Trophoblast cell (in vitro differentiated cells and primary cell): ENCODE measurements at regions not wholly inside any gene's neighbourhood (a gene's known extent, or its start where the extent isn't known, plus 50 kb on each side); places are given as distances from the start of the nearest gene placed in this dataset.

Experiments
- DNase-seq, 2 donors: peaks; one replicate each; pipeline ENCODE4 v3.0.0-alpha.2; 2016
- H2AFZ ChIP-seq: 2 replicates; pipeline ENCODE4 v1.6.1; 2013; ENCODE audit warnings: low read length, moderate library complexity, mild to moderate bottlenecking; ENCODE audit not compliant: insufficient read depth, poor library complexity
- H2AK5ac ChIP-seq: 2 replicates; pipeline ENCODE4 v1.6.1; 2013; ENCODE audit warnings: mild to moderate bottlenecking, low read length
- H2BK120ac ChIP-seq: 2 replicates; pipeline ENCODE4 v1.6.1; 2013; ENCODE audit warnings: low read length, mild to moderate bottlenecking, moderate library complexity; ENCODE audit not compliant: insufficient read depth, poor library complexity
- H2BK12ac ChIP-seq: 2 replicates; pipeline ENCODE4 v1.6.1; 2013; ENCODE audit warnings: mild to moderate bottlenecking, low read length, moderate library complexity
- H2BK5ac ChIP-seq: 2 replicates; pipeline ENCODE4 v1.6.1; 2013; ENCODE audit warnings: low read length, low read depth, moderate library complexity, mild to moderate bottlenecking; ENCODE audit not compliant: poor library complexity
- H3K14ac ChIP-seq: 2 replicates; pipeline ENCODE4 v1.6.1; 2013; ENCODE audit warnings: mild to moderate bottlenecking, low read length
- H3K18ac ChIP-seq: 2 replicates; pipeline ENCODE4 v1.6.1; 2013; ENCODE audit warnings: mild to moderate bottlenecking, low read length
- H3K23ac ChIP-seq: 2 replicates; pipeline ENCODE4 v1.6.1; 2013; ENCODE audit warnings: low read length
- H3K27ac ChIP-seq: 2 replicates; pipeline ENCODE4 v1.5.1; 2013; ENCODE audit warnings: low read depth, mild to moderate bottlenecking, inconsistent platforms, low read length, moderate library complexity
- H3K27me3 ChIP-seq: 2 replicates; pipeline ENCODE4 v1.6.1; 2013; ENCODE audit warnings: inconsistent platforms, mild to moderate bottlenecking, low read length, moderate library complexity; ENCODE audit not compliant: insufficient read depth
- H3K36me3 ChIP-seq, 2 experiments: 1 replicate in 1 of 2; 2 replicates in 1 of 2; pipeline ENCODE4 v1.6.1; 2013; ENCODE audit warnings: low read length in 2 of 2, mild to moderate bottlenecking in 2 of 2, moderate library complexity in 1 of 2; ENCODE audit not compliant: insufficient read depth in 2 of 2, control insufficient read depth in 1 of 2
- H3K4ac ChIP-seq: 2 replicates; pipeline ENCODE4 v1.6.1; 2013; ENCODE audit warnings: low read depth, mild to moderate bottlenecking, low read length, moderate library complexity
- H3K4me1 ChIP-seq, 2 experiments: 1 replicate in 1 of 2; 2 replicates in 1 of 2; pipeline ENCODE4 v1.6.1; 2013; ENCODE audit warnings: low read length in 2 of 2, mild to moderate bottlenecking in 2 of 2, moderate library complexity in 1 of 2; ENCODE audit not compliant: insufficient read depth in 2 of 2, control insufficient read depth in 1 of 2
- H3K4me2 ChIP-seq: 2 replicates; pipeline ENCODE4 v1.6.1; 2013; ENCODE audit warnings: inconsistent platforms, mild to moderate bottlenecking, low read length, moderate library complexity
- H3K4me3 ChIP-seq: 2 replicates; pipeline ENCODE4 v1.5.1; 2013; ENCODE audit warnings: mild to moderate bottlenecking, low read depth, low read length, inconsistent platforms
- H3K79me1 ChIP-seq: one replicate; pipeline ENCODE4 v1.6.1; 2013; ENCODE audit warnings: low read length
- H3K79me2 ChIP-seq: 2 replicates; pipeline ENCODE4 v1.6.1; 2013; ENCODE audit warnings: low read length, mild to moderate bottlenecking; ENCODE audit not compliant: control insufficient read depth, insufficient read depth, poor library complexity
- H3K9ac ChIP-seq: 2 replicates; pipeline ENCODE4 v1.6.1; 2013; ENCODE audit warnings: mild to moderate bottlenecking, low read length
- H3K9me3 ChIP-seq: 2 replicates; pipeline ENCODE4 v1.6.1; 2013; ENCODE audit warnings: low read depth, mild to moderate bottlenecking, control low read depth, inconsistent platforms, low read length; ENCODE audit not compliant: insufficient read depth
- H4K12ac ChIP-seq: 2 replicates; pipeline ENCODE4 v1.6.1; 2013; ENCODE audit warnings: low read depth, mild to moderate bottlenecking, low read length, moderate library complexity
- H4K8ac ChIP-seq: 2 replicates; pipeline ENCODE4 v1.6.1; 2013; ENCODE audit warnings: low read depth, mild to moderate bottlenecking, low read length, moderate library complexity
- H4K91ac ChIP-seq: one replicate; pipeline ENCODE4 v1.6.1; 2013; ENCODE audit warnings: low read depth, mild to moderate bottlenecking, low read length, moderate library complexity
- WGBS: extraction: QIAGEN DNeasy Blood & Tissue Kit; methylation state at CpG from one replicate; pipeline ENCODE4 v1.1.7; 2013; ENCODE audit warnings: missing lambda C conversion rate; ENCODE audit not compliant: insufficient read length, insufficient coverage; ENCODE audit errors: extremely low coverage; 5-methylcytosine and 5-hydroxymethylcytosine counted together

- H2BK12ac ChIP-seq, result no peak overlapping the region
- no peak overlapping the region for H4K8ac ChIP-seq
- no peaks in the 10 kb centered on the region for H3K9me3 ChIP-seq
- H4K12ac ChIP-seq, result no peak overlapping the region
- no peak overlapping the region for H3K4me3 ChIP-seq
- H2AFZ ChIP-seq, result no peak overlapping the region
- no peak overlapping the region for H4K91ac ChIP-seq
- H3K4ac ChIP-seq, result no peak overlapping the region
- no peak overlapping the region for H3K9ac ChIP-seq
- no peaks in the 10 kb centered on the region for H3K36me3 ChIP-seq
- H3K14ac ChIP-seq, result no peak overlapping the region
- no peak overlapping the region for H2AK5ac ChIP-seq
- no peaks in the 10 kb centered on the region for H3K4me1 ChIP-seq
- no peak overlapping the region for H2BK120ac ChIP-seq
- no peaks in the 10 kb centered on the region for H3K27me3 ChIP-seq
- H3K18ac ChIP-seq, result no peak overlapping the region
- no peak for DNase-seq
- no peak overlapping the region for H3K4me2 ChIP-seq
- no peak overlapping the region for H3K23ac ChIP-seq
- no peak overlapping the region for H2BK5ac ChIP-seq
- no peak overlapping the region for H3K27ac ChIP-seq
- peaks cover 4% of the 10 kb centered on the region for H3K79me1 ChIP-seq
- H3K79me2 ChIP-seq, result no peaks in the 10 kb centered on the region
These were observed 426.2 kb upstream of the ADAMTS9 start for GRCh38 chr3:65114041-65114440.

GRCh38 chr3:65112751-65113300, 425.0 kb upstream of the ADAMTS9 start:
- Histone ChIP-seq H2AK5ac (no peak overlapping the region), H3K27me3 (no peaks in the 10 kb centered on the region), H3K79me1 (peaks cover 4% of the 10 kb centered on the region), H4K8ac (no peak overlapping the region), H2BK120ac (no peak overlapping the region), H3K4ac (no peak overlapping the region), H3K18ac (no peak overlapping the region), H3K14ac (no peak overlapping the region), H2BK5ac (no peak overlapping the region), H3K79me2 (no peaks in the 10 kb centered on the region), H3K4me3 (no peak overlapping the region), H4K12ac (no peak overlapping the region), H3K4me1 (no peaks in the 10 kb centered on the region), H3K9me3 (no peaks in the 10 kb centered on the region), H2AFZ (no peak overlapping the region), H2BK12ac (no peak overlapping the region), H4K91ac (no peak overlapping the region), H3K27ac (no peak overlapping the region), H3K36me3 (no peaks in the 10 kb centered on the region), H3K23ac (no peak overlapping the region), H3K9ac (no peak overlapping the region), H3K4me2 (no peak overlapping the region)
- DNase-seq, result no peak
- no CpG with 5 or more reads among the region's 6 CpGs for WGBS

DNA sequence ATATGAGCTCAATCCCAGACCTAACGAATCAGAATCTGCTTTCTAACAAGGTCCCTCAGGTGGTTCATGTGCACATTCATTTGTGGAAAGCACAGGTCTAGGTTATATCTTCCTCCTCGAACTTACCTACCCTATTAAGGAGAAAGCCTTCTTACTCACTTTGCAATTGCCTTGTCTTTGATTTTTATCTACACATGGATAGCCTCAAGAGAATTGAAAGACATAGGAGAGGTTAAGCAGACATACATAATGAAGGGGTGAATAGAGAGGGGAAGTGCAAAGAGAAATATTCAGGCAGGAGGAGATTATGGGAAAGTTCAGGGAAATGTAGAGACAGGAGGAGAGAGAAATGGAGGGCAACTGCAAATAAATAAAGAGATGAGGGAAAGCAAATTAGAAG, 422.9 kb upstream of the ADAMTS9 start:
- Histone ChIP-seq H3K27ac (no peak overlapping the region), H3K18ac (no peak overlapping the region), H2BK5ac (no peak overlapping the region), H2AK5ac (no peak overlapping the region), H2BK12ac (no peak overlapping the region), H3K4me1 (no peaks in the 10 kb centered on the region), H3K23ac (no peak overlapping the region), H3K36me3 (no peaks in the 10 kb centered on the region), H3K14ac (no peak overlapping the region), H2BK120ac (no peak overlapping the region), H3K79me1 (peaks cover 4% of the 10 kb centered on the region), H3K4me3 (no peak overlapping the region), H3K27me3 (no peaks in the 10 kb centered on the region), H4K91ac (no peak overlapping the region), H3K4me2 (no peak overlapping the region), H3K9ac (no peak overlapping the region), H3K79me2 (no peaks in the 10 kb centered on the region), H3K4ac (no peak overlapping the region), H3K9me3 (no peaks in the 10 kb centered on the region), H2AFZ (no peak overlapping the region), H4K8ac (no peak overlapping the region), H4K12ac (no peak overlapping the region)
- WGBS, result no CpG with 5 or more reads among the region's 2 CpGs
- no peak for DNase-seq

DNA sequence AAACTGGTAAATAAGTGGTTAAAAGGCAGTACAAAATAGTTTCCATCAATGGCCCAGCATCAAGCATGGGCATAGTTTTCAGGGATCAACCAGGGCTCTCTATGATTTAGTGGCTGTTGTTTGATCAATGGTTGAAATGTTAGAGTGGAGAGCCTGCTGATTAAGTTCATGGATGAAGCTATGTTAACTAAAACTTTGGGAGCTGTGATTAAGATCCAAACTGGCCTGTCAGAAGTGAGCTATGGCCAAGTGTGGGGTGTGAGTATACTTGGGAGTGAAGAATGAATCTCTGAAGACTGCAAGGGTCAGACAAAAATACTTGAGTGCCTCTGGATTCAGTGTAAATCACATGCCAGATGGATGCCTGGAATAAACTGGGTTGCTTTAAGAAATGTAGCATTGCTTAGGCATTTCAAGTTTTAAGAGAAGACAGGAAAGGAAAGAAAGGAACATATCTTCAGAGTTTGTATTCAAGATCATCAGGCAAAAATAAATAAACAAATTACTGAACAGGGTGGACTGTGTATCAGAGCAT, 422.2 kb upstream of the ADAMTS9 start:
- Histone ChIP-seq H2AFZ (no peak overlapping the region), H3K9ac (no peak overlapping the region), H2BK120ac (no peak overlapping the region), H3K36me3 (no peaks in the 10 kb centered on the region), H3K4ac (no peak overlapping the region), H2AK5ac (no peak overlapping the region), H3K79me2 (no peaks in the 10 kb centered on the region), H3K23ac (no peak overlapping the region), H3K4me2 (no peak overlapping the region), H3K4me3 (no peak overlapping the region), H3K27me3 (no peaks in the 10 kb centered on the region), H4K8ac (no peak overlapping the region), H4K91ac (no peak overlapping the region), H2BK5ac (no peak overlapping the region), H3K9me3 (no peaks in the 10 kb centered on the region), H4K12ac (no peak overlapping the region), H3K4me1 (no peaks in the 10 kb centered on the region), H3K18ac (no peak overlapping the region), H2BK12ac (no peak overlapping the region), H3K27ac (no peak overlapping the region), H3K14ac (no peak overlapping the region), H3K79me1 (peaks cover 4% of the 10 kb centered on the region)
- no peak for DNase-seq
